GM12864 (cell line): ENCODE measurements at regions not wholly inside any gene's neighbourhood (a gene's known extent, or its start where the extent isn't known, plus 50 kb on each side); places are given as distances from the start of the nearest gene placed in this dataset.
"Not testable (repeated sequence)": the region's sequence is repeated elsewhere in the genome, so short reads cannot be mapped to it uniquely, and the experiment has no call there.

Source experiments
- DNase-seq: peaks from one replicate; pipeline ENCODE4 v3.0.0-alpha.2; 2011; ENCODE audit warnings: low read depth
- H3K4me3 ChIP-seq: 2 replicates; pipeline ENCODE4 v1.5.1; 2011; ENCODE audit warnings: mild to moderate bottlenecking, low read depth, low read length, control low read depth
- TF ChIP-seq, protein P1 (sequence below): IDR thresholded peaks from 2 replicates; pipeline ENCODE4 v1.5.1; 2011; ENCODE audit warnings: low read depth, mild to moderate bottlenecking, moderate library complexity, low read length, control low read depth, inconsistent platforms; ENCODE audit errors: missing control alignments

DNA sequence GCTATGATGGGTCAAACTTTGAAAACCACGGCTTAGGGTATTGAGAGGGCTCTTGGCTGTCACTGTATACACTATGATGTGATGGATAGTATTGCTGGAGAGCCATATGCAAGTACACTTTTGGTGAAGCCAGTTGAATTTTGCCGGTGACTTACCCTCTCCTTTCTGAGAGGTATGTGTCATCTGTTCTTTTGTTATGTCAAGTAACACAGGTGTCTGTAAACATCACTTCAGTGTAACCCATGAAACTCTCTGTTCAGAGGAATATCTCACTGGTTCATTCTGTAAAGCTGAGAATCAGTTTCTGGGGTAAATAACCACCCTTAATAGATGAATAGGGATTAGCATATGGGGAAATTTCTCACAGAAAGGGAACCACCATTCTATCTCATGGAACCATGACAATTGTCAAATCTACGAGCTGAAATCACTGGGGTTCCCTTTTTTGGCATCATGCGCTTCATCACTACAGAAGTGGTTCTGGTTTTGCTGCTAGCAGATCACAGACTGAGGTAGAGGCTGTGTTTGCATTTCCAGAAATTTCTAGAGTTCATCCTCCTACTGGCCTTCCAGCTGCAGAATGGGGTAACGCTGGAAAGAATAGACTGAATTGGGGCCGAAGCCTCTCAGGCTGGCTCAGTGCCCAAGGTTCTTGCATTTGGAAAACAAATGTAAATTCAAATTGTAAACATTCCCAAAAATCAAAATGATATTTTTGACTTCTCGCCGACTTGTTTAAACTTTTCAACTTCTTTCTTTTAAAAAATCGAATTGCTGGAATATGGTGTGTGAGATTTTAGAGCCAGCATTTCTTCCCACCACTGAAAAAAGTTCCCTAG lies 83.3 kb upstream of the CREB5 start:
- no peak for DNase-seq
- no peak overlapping the region for H3K4me3 ChIP-seq
- TF ChIP-seq, protein P1, sequence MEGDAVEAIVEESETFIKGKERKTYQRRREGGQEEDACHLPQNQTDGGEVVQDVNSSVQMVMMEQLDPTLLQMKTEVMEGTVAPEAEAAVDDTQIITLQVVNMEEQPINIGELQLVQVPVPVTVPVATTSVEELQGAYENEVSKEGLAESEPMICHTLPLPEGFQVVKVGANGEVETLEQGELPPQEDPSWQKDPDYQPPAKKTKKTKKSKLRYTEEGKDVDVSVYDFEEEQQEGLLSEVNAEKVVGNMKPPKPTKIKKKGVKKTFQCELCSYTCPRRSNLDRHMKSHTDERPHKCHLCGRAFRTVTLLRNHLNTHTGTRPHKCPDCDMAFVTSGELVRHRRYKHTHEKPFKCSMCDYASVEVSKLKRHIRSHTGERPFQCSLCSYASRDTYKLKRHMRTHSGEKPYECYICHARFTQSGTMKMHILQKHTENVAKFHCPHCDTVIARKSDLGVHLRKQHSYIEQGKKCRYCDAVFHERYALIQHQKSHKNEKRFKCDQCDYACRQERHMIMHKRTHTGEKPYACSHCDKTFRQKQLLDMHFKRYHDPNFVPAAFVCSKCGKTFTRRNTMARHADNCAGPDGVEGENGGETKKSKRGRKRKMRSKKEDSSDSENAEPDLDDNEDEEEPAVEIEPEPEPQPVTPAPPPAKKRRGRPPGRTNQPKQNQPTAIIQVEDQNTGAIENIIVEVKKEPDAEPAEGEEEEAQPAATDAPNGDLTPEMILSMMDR: no peak

DNA sequence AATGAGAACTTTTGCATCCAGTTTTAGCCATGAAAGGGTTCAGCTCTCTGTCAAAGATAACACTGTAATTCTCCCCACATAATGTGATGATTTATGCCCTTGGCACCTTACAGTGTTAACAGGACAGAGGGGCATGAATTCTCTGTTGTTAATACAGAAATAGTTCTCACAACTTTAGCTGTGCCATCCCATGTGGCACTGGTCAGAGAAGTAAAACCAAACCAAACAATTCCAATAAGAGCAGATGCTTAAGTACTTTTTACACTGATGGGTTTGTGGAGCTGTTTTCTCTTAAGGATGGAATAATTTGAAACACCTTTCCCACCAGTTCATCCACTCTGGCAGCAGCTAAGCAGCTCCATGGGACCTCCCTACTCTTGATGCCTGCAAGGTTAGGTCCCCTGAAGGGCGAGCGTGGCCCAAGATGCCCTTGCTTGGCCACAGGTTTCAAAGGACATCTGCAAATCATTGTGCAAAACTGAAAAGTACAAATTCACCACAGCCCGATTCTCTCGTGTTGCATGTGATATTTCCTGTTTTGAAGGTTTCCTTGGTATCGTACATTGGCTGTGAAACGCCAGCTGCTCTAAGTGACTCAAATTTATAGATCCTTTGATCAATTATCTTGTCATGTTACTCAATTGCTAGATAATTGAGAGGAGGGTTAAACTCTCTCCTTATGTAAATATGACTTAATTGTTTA lies 82.5 kb upstream of the CREB5 start:
- DNase-seq: no peak
- H3K4me3 ChIP-seq: no peak overlapping the region
- TF ChIP-seq, protein P1: no peak

DNA sequence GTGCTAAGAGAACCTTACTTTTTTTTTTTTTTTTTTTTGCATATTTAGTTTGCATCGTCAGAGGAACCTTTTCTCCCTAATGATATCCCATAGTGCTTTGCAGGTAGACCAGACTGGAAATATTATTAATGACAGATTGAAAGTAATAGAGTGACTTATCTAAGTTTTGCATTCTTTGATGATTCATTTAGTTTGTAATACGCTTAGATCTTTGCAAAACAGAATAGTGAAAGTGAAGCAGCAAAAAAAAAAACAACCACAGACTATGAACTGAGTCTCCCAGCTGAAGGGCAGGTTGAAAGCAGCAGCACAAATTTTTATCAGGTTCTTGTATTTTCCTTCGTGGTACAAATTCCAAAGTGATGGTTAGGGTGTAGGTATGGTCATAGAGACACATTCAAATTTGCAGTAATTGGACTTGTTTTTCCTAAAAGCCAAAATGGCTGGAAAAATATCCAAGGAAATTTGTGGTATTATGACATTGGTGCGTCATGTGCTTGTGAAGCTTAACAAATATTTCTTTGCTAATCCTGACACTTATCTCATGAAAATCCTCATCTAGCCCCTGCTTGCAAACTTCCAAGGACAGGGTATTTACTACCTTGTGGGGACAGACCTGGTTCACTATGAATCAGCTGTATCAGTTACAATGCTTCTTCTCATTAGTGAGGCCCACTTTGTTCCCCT lies 81.8 kb upstream of the CREB5 start:
- no peak for DNase-seq
- no peak overlapping the region for H3K4me3 ChIP-seq
- TF ChIP-seq, protein P1: no peak

DNA sequence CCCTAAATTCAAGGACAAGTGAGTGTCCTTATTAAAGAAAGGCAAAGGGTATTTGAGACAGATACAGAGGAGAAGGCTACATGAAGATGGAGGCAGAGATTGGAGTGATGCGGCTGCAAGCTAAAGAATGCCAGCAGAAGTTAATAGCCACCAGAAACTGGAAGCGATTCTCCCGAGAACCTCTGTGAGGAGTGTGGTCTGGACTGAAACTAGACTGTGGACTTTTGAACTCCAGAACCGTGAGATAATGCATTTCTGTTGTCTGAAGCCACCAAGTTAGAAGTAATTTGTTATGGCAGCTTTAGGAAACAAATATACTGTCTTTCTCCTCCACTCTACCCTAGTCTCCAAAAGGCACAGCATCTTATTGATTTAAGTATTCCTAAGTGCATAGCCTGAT lies 80.3 kb upstream of the CREB5 start:
- H3K4me3 ChIP-seq: no peak overlapping the region
- TF ChIP-seq, protein P1: no peak
- DNase-seq: no peak

DNA sequence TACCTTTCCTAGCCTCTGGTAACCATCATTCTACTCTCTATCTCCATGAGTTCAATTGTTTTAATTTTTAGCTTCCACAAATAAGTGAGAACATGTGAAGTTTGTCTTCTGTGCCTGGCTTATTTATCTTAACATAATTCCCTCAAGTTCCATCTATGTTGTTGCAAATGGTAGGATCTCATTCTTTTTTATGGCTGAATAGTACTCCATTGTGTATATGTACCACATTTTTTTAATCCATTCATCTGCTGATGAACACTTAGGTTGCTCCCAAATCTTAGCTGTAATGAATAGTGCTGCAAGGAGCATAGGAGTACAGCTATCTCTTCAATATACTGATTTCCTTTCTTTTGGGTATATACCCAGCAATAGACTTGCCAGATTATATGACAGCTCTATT lies 78.8 kb upstream of the CREB5 start:
- DNase-seq, H3K4me3 ChIP-seq: not testable (repeated sequence)

DNA sequence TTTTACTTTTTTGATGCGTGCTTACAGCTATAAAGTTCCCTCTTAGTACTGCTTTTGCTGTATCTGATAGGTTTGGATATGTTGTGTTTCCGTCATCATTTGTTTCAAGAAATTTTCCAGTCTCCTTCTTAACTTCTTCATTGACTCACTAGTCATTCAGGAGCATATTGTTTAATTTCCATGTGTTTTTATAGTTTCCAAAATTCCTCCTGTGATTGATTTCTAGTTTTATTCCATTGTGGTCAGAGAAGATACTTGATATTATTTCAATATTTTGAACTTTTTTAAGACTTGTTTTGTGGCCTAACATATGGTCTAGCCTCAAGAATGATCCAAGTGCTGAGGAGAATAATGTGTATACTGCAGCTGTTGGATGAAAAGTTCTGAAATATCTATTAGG lies 75.5 kb upstream of the CREB5 start:
- H3K4me3 ChIP-seq: no peak overlapping the region
- DNase-seq: no peak
- TF ChIP-seq, protein P1: no peak

DNA sequence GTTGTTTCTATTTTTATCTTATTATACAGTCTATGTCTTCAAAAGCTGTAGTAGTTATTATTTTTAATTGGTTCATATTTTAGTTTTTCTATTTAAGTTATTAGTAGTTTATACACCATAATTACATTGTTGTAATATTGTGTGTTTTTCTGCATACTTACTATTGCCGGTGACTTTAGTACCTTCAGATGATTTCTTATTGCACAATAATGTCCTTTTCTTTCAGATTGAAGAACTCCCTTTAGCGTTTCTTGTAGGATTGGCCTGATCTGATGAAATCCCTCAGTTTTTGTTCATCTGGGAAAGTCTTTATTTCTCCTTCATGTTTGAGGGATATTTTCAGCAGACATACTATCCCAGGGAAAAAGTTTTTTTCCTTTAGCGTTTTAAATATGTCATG lies 74.3 kb upstream of the CREB5 start:
- no peak for DNase-seq
- H3K4me3 ChIP-seq: no peak overlapping the region
- TF ChIP-seq, protein P1: no peak
